ENCODE measurements at regions not wholly inside any gene's neighbourhood (a gene's known extent, or its start where the extent isn't known, plus 50 kb on each side); places are given as distances from the start of the nearest gene placed in this dataset.

- no peak for TF ChIP-seq CTCF (IDR thresholded peaks at IDR 0.05)
- no peak for TF ChIP-seq POLR2A (IDR thresholded peaks at IDR 0.05)
Measured at GRCh38 chr15:46955576-46955975, 761.7 kb upstream of the SEMA6D start.

Measured in esophagus squamous epithelium (tissue), 4 donors.